Parathyroid adenoma (tissue), 2 donors: ENCODE measurements at regions not wholly inside any gene's neighbourhood (a gene's known extent, or its start where the extent isn't known, plus 50 kb on each side); places are given as distances from the start of the nearest gene placed in this dataset.

ENCODE experiments used
- H2AFZ ChIP-seq: fragments of 300-600 bp; sonication (generic); one replicate; pipeline ENCODE4 v1.7.0; 2017; ENCODE audit warnings: antibody characterized with exemption, mild to moderate bottlenecking
- H3K27ac ChIP-seq: fragments of 300-600 bp; sonication (generic); one replicate; pipeline ENCODE4 v1.7.0; 2017
- H3K27me3 ChIP-seq: fragments of 300-600 bp; sonication (generic); one replicate; pipeline ENCODE4 v1.7.0; 2017; ENCODE audit warnings: low read length; ENCODE audit not compliant: control insufficient read depth, insufficient read depth
- H3K36me3 ChIP-seq: fragments of 300-600 bp; sonication (generic); one replicate; pipeline ENCODE4 v1.7.0; 2017; ENCODE audit warnings: low read length; ENCODE audit not compliant: control insufficient read depth, insufficient read depth
- H3K4me1 ChIP-seq: fragments of 300-600 bp; sonication (generic); one replicate; pipeline ENCODE4 v1.7.0; 2017; ENCODE audit warnings: control low read depth
- H3K4me2 ChIP-seq: fragments of 300-600 bp; sonication (generic); one replicate; pipeline ENCODE4 v1.7.0; 2017; ENCODE audit warnings: low read length
- H3K4me3 ChIP-seq: fragments of 300-600 bp; sonication (generic); one replicate; pipeline ENCODE4 v1.7.0; 2017; ENCODE audit warnings: low read depth, low read length
- H3K79me2 ChIP-seq: fragments of 300-600 bp; sonication (generic); one replicate; pipeline ENCODE4 v1.7.0; 2017; ENCODE audit warnings: control low read depth
- H3K9ac ChIP-seq: fragments of 300-600 bp; sonication (generic); one replicate; pipeline ENCODE4 v1.7.0; 2017; ENCODE audit warnings: mild to moderate bottlenecking
- H3K9me3 ChIP-seq: fragments of 300-600 bp; sonication (generic); one replicate; pipeline ENCODE4 v1.7.0; 2017; ENCODE audit warnings: low read length; ENCODE audit not compliant: control insufficient read depth
- TF ChIP-seq, protein P1 (sequence below): fragments of 300-600 bp; sonication (generic); IDR thresholded peaks from one replicate; pipeline ENCODE4 v1.7.0; 2017; ENCODE audit warnings: antibody characterized with exemption, mild to moderate bottlenecking
- donor health status: primary hyperparathyroidism.

DNA sequence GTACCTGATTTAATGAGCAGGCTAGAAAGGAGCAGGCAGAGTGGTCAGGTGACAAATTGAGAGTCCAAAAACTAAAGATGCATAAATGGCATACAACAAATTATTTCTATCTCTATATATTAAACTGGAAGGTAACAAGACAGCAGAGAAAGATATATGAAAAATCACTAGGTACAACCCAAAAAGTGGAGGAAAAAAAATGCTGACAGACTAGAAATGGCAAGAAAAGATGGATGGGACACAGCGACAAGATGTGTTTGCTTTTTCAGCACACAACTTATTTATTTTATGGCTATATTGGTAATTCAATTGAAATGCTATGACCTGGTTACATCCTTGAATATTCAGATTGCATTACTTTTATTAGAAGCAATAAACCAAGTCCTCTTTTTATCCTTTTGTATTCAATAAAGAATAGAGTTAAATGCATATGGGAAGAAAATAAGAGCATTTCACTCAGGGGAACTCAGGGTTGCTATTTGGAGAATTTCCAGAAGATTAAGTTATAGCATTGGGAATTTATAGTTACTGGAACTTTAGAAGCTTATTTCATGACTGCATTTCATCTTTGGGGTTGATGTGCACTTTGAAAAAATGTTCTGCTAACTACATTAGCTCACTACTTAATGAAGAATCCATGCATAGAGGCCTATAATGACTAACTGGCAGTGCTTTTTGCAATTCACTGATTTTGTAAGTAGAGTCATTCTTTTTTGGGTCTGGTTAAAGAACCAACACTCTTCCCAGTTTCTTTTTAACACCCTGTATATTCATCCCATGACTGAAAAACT lies 566.6 kb upstream of the TUSC1 start:
- Histone ChIP-seq H3K36me3 (no peaks in the 10 kb centered on the region), H3K4me3 (no peak overlapping the region), H3K4me2 (no peak overlapping the region), H2AFZ (no peak overlapping the region), H3K9ac (no peak overlapping the region), H3K4me1 (no peaks in the 10 kb centered on the region), H3K9me3 (no peaks in the 10 kb centered on the region), H3K79me2 (no peaks in the 10 kb centered on the region), H3K27me3 (no peaks in the 10 kb centered on the region), H3K27ac (no peak overlapping the region)
- TF ChIP-seq, protein P1, sequence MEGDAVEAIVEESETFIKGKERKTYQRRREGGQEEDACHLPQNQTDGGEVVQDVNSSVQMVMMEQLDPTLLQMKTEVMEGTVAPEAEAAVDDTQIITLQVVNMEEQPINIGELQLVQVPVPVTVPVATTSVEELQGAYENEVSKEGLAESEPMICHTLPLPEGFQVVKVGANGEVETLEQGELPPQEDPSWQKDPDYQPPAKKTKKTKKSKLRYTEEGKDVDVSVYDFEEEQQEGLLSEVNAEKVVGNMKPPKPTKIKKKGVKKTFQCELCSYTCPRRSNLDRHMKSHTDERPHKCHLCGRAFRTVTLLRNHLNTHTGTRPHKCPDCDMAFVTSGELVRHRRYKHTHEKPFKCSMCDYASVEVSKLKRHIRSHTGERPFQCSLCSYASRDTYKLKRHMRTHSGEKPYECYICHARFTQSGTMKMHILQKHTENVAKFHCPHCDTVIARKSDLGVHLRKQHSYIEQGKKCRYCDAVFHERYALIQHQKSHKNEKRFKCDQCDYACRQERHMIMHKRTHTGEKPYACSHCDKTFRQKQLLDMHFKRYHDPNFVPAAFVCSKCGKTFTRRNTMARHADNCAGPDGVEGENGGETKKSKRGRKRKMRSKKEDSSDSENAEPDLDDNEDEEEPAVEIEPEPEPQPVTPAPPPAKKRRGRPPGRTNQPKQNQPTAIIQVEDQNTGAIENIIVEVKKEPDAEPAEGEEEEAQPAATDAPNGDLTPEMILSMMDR = no peak

DNA sequence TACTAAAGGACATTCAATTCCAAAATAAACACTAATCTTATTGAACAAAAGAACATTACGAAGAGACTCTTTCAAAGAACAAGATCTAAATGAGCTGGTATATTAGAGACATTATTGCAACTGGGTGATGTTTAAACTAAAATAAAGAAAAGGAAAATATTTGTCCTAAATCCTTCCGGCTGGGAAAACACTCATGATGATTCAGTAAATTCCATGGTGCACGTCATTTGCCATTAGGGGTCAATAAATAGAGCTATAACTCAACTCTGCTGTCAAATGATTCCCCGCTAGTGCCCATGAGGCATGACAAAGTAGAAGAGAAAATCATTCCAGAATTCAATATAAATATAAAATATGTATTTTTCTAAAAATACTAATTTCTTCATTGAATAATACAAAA lies 565.5 kb upstream of the TUSC1 start:
- no peak overlapping the region for H3K27ac ChIP-seq
- TF ChIP-seq, protein P1 = no peak
- no peak overlapping the region for H3K9ac ChIP-seq
- H2AFZ ChIP-seq = no peak overlapping the region
- no peak overlapping the region for H3K4me2 ChIP-seq
- no peak overlapping the region for H3K4me3 ChIP-seq
- no peaks in the 10 kb centered on the region for H3K36me3 ChIP-seq
- no peaks in the 10 kb centered on the region for H3K79me2 ChIP-seq
- H3K4me1 ChIP-seq = no peaks in the 10 kb centered on the region
- H3K9me3 ChIP-seq = no peaks in the 10 kb centered on the region
- H3K27me3 ChIP-seq = no peaks in the 10 kb centered on the region

DNA sequence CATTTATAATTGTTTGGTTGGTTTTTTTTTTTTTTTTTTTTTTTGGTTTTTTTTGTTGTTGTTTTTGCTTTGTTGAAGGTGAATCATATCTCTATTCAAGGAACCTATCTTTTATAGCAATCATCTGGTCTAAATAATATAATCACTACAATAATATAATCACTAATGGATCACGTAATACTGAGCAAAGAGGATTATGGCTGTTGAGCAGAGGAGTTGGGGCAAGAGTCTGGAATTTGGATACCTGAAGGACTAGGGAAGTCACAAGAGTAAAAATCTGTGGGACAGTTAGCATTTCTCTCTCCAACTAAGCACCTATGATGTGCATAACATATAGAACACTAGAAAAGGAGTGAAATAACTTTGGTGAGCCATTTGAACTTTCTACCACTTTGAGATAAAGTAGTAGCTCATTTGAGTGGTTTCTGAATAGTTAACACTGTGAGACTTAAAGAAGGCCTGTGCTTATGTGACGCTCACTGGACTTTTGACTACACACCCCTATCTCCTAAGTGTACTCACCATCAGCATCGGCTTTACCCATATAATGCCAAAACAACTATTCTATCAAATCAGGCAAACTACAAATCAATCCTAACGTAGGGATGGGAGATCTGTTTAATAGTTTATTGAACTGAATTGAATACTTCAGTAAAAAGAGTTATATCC lies 564.9 kb upstream of the TUSC1 start:
- Histone ChIP-seq H3K9ac (no peak overlapping the region), H3K4me3 (no peak overlapping the region), H3K4me1 (no peaks in the 10 kb centered on the region), H3K9me3 (no peaks in the 10 kb centered on the region), H3K4me2 (no peak overlapping the region), H2AFZ (no peak overlapping the region), H3K27me3 (no peaks in the 10 kb centered on the region), H3K79me2 (no peaks in the 10 kb centered on the region), H3K36me3 (no peaks in the 10 kb centered on the region), H3K27ac (no peak overlapping the region)
- TF ChIP-seq, protein P1 = no peak

DNA sequence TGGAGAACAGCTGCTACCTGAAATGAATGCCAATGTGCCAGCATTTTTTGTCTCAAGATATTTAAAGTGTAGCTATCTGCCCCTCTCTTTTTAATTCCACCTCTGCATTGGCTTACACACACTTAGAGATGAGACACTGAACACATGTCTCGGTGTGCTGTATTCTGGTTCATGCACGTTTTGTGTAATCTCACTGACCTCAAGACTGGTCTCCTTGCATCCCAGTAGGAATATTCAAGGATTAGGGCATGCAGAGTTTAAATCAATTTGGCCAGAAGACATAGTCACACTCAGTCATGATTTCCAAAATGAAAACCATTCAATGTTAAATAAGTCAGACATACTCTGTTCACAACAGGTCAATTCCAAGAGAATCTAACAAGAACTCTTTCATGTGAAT lies 561.8 kb upstream of the TUSC1 start:
- no peaks in the 10 kb centered on the region for H3K4me1 ChIP-seq
- no peaks in the 10 kb centered on the region for H3K27me3 ChIP-seq
- H3K9ac ChIP-seq = no peak overlapping the region
- no peak overlapping the region for H3K27ac ChIP-seq
- H3K4me3 ChIP-seq = no peak overlapping the region
- H3K9me3 ChIP-seq = no peaks in the 10 kb centered on the region
- no peak overlapping the region for H2AFZ ChIP-seq
- H3K36me3 ChIP-seq = no peaks in the 10 kb centered on the region
- TF ChIP-seq, protein P1 = no peak
- no peaks in the 10 kb centered on the region for H3K79me2 ChIP-seq
- no peak overlapping the region for H3K4me2 ChIP-seq
